ENCODE measurements at regions not wholly inside any gene's neighbourhood (a gene's known extent, or its start where the extent isn't known, plus 50 kb on each side); places are given as distances from the start of the nearest gene placed in this dataset.

GRCh38 chr7:45972629-45973312 lies 51.7 kb upstream of the IGFBP3 start:
- no peak for DNase-seq

GRCh38 chr7:45971661-45972175 lies 50.6 kb upstream of the IGFBP3 start:
- DNase-seq, result no peak

DNA sequence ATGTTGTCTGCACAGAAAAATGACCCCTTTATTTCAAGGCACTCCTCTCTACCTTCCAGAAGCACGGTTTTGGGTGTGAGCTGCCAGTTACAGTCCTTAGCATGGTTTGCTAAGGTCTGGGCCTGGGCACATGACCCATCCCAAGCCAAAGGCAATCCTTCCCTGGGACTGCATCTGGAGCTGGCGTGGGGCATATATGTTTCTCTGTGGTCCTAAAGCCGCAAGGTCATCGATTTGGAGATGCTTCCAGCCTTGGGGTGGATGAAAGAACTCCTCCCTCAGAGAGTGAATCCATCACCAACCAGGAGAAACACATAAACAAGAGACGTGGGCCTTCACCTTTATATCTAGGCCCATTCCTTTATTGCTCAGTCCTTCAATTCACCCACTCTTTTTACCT lies 50.1 kb upstream of the IGFBP3 start:
- no peak for DNase-seq

Measured in NCI-H345 (cell line).